NCI-H1417 (cell line): ENCODE measurements at regions not wholly inside any gene's neighbourhood (a gene's known extent, or its start where the extent isn't known, plus 50 kb on each side); places are given as distances from the start of the nearest gene placed in this dataset.
"Not testable (repeated sequence)": the region's sequence is repeated elsewhere in the genome, so short reads cannot be mapped to it uniquely, and the experiment has no call there.

Source experiments
- DNase-seq, 3 experiments: peaks; one replicate each; lab custom pipeline; 2025; lab: John Stamatoyannopoulos, UW

GRCh38 chr11:25159341-25159740 is 662.5 kb downstream of the LUZP2 start:
- no peak for DNase-seq

GRCh38 chr11:25163421-25163820 is 666.6 kb downstream of the LUZP2 start:
- no peak for DNase-seq

GRCh38 chr11:25180187-25180586 is 683.3 kb downstream of the LUZP2 start:
- no peak for DNase-seq

GRCh38 chr11:25183411-25183810 is 686.6 kb downstream of the LUZP2 start:
- DNase-seq = no peak

- no peak for DNase-seq
Measured at GRCh38 chr11:25197515-25197914, 700.7 kb downstream of the LUZP2 start.

GRCh38 chr11:25198704-25199103 is 701.9 kb downstream of the LUZP2 start:
- DNase-seq = peak in 1 of 3 experiments; percentile 7

GRCh38 chr11:25200925-25201324 is 704.1 kb downstream of the LUZP2 start:
- no peak for DNase-seq

- DNase-seq = no peak
Measured at GRCh38 chr11:25206762-25207161, 709.9 kb downstream of the LUZP2 start.

- no peak for DNase-seq
Measured at GRCh38 chr11:25211635-25212254, 714.9 kb downstream of the LUZP2 start.

- no peak for DNase-seq
Measured at GRCh38 chr11:25214535-25215176, 717.8 kb downstream of the LUZP2 start.

GRCh38 chr11:25218036-25218435 is 721.2 kb downstream of the LUZP2 start:
- no peak for DNase-seq

GRCh38 chr11:25225078-25225477 is 728.2 kb downstream of the LUZP2 start:
- no peak for DNase-seq

- peak in 1 of 3 experiments; percentile 26 for DNase-seq
Measured at GRCh38 chr11:25242928-25243327, 746.1 kb downstream of the LUZP2 start.

GRCh38 chr11:25244126-25244525 is 747.3 kb downstream of the LUZP2 start:
- no peak for DNase-seq

- no peak for DNase-seq
Measured at GRCh38 chr11:25247336-25247735, 750.5 kb downstream of the LUZP2 start.

- DNase-seq = no peak
Measured at GRCh38 chr11:25252854-25253253, 756.0 kb downstream of the LUZP2 start.

GRCh38 chr11:25263861-25264260 is 767.0 kb downstream of the LUZP2 start:
- not testable (repeated sequence) for DNase-seq

- DNase-seq = no peak
Measured at GRCh38 chr11:25271301-25271700, 774.4 kb downstream of the LUZP2 start.

GRCh38 chr11:25272214-25272613 is 775.4 kb downstream of the LUZP2 start:
- no peak for DNase-seq

GRCh38 chr11:25280821-25281220 is 784.0 kb downstream of the LUZP2 start:
- DNase-seq = peak in 1 of 3 experiments; percentile 8

GRCh38 chr11:25293166-25293565 is 796.3 kb downstream of the LUZP2 start:
- no peak for DNase-seq

- DNase-seq = no peak
Measured at GRCh38 chr11:25298450-25298849, 801.6 kb downstream of the LUZP2 start.

GRCh38 chr11:25309818-25310217 is 813.0 kb downstream of the LUZP2 start:
- no peak for DNase-seq

GRCh38 chr11:25317216-25317615 is 820.4 kb downstream of the LUZP2 start:
- DNase-seq = no peak
